GM13976 (cell line): ENCODE measurements at regions not wholly inside any gene's neighbourhood (a gene's known extent, or its start where the extent isn't known, plus 50 kb on each side); places are given as distances from the start of the nearest gene placed in this dataset.

Experiments used
- DNase-seq: peaks from one replicate; pipeline ENCODE4 v3.0.0; 2012; ENCODE audit warnings: low spot score
- in situ Hi-C: fragments of 300-500 bp; cut with MboI; formaldehyde crosslinking; loops from one replicate; pipeline ENCODE4 v1.12.0; 2022; ENCODE audit warnings: low sequenced_read_pairs, mixed read lengths, inconsistent platforms; ENCODE audit not compliant: unreplicated experiment
- TF ChIP-seq, protein P1 (sequence below): IDR thresholded peaks from 2 replicates; pipeline ENCODE4 v1.5.1; 2012; ENCODE audit warnings: borderline replicate concordance, mild to moderate bottlenecking; ENCODE audit not compliant: insufficient read depth; ENCODE audit errors: extremely low read depth, missing control alignments, control extremely low read depth

DNA sequence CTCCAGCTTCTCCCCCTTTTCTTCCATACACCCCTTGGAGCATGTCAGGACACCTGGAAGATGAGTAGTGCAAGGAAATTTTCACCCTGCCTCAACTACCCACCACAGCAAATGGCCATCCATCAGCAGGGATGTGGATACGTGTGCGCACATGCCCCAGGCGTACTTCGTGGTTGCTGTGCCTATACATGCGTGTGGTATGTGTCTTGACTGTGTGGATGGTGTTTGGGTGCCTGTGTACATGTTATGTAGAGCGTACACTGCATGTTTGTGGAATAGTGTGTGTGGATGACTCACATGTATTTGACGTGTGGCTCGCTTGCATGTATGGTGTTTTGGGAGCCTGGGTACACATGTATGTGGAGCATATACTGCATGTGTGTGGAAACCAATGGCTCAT, 158.5 kb downstream of the RRAGC start:
- TF ChIP-seq, protein P1, sequence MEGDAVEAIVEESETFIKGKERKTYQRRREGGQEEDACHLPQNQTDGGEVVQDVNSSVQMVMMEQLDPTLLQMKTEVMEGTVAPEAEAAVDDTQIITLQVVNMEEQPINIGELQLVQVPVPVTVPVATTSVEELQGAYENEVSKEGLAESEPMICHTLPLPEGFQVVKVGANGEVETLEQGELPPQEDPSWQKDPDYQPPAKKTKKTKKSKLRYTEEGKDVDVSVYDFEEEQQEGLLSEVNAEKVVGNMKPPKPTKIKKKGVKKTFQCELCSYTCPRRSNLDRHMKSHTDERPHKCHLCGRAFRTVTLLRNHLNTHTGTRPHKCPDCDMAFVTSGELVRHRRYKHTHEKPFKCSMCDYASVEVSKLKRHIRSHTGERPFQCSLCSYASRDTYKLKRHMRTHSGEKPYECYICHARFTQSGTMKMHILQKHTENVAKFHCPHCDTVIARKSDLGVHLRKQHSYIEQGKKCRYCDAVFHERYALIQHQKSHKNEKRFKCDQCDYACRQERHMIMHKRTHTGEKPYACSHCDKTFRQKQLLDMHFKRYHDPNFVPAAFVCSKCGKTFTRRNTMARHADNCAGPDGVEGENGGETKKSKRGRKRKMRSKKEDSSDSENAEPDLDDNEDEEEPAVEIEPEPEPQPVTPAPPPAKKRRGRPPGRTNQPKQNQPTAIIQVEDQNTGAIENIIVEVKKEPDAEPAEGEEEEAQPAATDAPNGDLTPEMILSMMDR: no peak
- in situ Hi-C loops: no loop called here
- no peak for DNase-seq

- TF ChIP-seq, protein P1: no peak
- no peak for DNase-seq
- in situ Hi-C loops: no loop called here
Observed at GRCh38 chr1:38700077-38700470, 159.5 kb downstream of the RRAGC start.

GRCh38 chr1:38699330-38700076, 160.1 kb downstream of the RRAGC start:
- DNase-seq: no peak
- in situ Hi-C loops: no loop called here
- TF ChIP-seq, protein P1: no peak

GRCh38 chr1:38697387-38697786, 162.2 kb downstream of the RRAGC start:
- TF ChIP-seq, protein P1: no peak
- in situ Hi-C loops: no loop called here
- DNase-seq: no peak

GRCh38 chr1:38696371-38696770, 163.2 kb downstream of the RRAGC start:
- in situ Hi-C loops: no loop called here
- TF ChIP-seq, protein P1: no peak
- no peak for DNase-seq

GRCh38 chr1:38693759-38694158, 165.8 kb downstream of the RRAGC start:
- in situ Hi-C loops: no loop called here
- TF ChIP-seq, protein P1: no peak
- no peak for DNase-seq

DNA sequence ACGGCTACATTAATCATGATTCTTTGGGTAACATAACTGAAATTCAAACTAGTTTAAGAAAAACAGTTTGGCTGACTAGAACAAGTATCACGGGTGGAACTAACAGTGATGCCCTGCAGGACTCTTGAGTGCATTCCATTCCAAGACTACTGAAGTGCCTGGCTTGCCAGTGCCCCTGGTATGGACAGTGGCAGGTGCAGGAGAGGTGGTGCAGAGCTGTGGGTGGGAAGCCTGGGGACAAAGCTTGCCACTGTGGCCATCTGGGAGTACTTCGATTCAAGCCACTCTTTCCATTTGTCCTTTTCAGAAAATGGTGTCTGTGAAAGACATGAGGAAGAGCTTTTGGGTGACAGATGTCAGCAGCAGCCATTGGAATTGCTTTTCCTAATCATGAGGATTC, 166.5 kb downstream of the RRAGC start:
- TF ChIP-seq, protein P1: no peak
- in situ Hi-C loops: no loop called here
- no peak for DNase-seq
